MG63 (cell line): ENCODE measurements at regions not wholly inside any gene's neighbourhood (a gene's known extent, or its start where the extent isn't known, plus 50 kb on each side); places are given as distances from the start of the nearest gene placed in this dataset.

Experiments
- DNase-seq: peaks from one replicate; pipeline ENCODE4 v3.0.0-alpha.2; 2020
- H3K27me3 ChIP-seq: fragments of 250-450 bp; sonication (Bioruptor Pico); 2 replicates; pipeline ENCODE4 v1.5.1; 2020; ENCODE audit warnings: mild to moderate bottlenecking, moderate library complexity
- H3K36me3 ChIP-seq: fragments of 250-450 bp; sonication (Bioruptor Pico); 2 replicates; pipeline ENCODE4 v1.5.1; 2020; ENCODE audit warnings: mild to moderate bottlenecking, moderate library complexity
- H3K4me3 ChIP-seq: fragments of 250-450 bp; sonication (Bioruptor Pico); 2 replicates; pipeline ENCODE4 v1.5.1; 2020; ENCODE audit warnings: mild to moderate bottlenecking, moderate library complexity
- H3K9me3 ChIP-seq: fragments of 250-450 bp; sonication (Bioruptor Pico); 2 replicates; pipeline ENCODE4 v1.5.1; 2020; ENCODE audit warnings: mild to moderate bottlenecking, moderate library complexity

DNA sequence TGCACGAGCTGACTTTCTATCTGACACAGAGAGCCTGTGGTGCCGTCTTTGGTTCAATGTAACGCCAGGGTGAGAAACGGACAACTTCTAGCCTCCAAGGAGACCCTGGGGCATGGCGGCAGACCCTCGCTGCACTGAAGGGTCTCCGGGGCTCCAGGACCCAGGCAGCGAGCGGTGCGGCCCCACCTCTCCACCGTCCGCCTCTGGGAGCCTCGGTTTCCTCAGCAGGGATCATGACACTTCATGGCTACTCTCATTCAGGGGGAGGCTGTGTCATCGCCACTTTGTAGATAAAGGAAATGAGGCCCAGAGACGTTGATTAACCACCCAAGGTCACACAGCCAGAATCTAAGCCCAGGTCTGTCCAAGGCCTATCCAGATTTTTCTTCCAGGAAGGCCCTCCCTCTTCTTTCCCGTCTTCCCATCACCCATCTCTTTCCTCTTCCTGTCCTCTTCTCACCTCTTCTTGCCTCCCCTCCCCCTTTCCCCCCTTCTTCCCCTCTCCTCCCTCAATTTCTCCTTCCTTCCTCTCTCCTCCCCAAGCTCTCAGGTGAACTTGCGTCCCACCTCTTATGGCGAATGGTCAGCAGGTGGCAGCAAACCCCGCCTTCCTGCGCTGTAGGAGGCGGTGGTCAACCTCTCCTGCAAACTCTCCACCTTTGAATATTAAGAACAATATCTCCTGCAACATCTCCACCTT lies 69.3 kb upstream of the HMX1 start:
- Histone ChIP-seq H3K4me3 (no peak overlapping the region), H3K36me3 (no peaks in the 10 kb centered on the region), H3K27me3 (no peaks in the 10 kb centered on the region), H3K9me3 (no peaks in the 10 kb centered on the region)
- no peak for DNase-seq

DNA sequence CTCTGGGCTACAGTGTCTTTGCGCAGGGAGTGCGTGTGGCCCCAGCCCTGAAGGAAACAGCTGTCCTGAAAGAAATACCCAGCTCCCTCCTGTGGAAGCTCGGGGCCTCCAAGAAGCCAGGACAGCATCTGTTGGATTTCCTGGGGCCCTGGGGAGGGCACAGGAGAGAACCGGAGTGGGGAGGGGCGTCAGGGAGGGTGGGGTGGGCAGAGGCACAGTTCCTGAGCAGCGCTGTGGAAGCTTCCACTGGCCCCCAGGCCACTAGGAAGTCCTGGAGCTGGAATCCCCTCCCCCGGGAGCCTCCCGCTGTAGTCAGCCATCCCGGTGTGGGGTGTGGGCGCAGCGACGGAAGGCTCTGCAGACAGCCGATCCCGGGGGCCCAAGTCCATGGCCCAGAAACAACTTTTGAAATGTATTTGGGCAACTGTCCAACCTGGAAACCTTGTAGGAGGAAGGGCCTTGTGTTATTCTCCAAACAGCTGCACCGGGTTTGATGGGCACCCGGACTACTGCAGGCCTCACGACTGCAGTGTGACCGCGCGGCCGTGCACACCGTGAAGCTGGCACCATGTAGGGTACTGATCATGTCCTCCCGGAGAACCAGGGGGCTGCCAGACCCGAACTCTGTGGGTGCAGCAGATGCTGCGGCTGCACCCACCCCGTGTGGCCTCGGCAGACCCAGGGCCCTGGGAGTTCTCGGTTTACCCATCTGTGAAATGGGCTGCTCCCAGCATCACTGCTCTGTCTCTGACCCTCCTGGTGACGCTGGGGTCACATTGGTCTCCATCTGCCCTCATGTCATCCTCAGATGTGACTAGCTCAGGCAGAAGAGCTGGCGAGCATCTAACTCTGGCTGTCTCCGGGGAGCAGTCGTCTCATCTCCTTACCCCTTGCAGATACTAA lies 68.5 kb upstream of the HMX1 start:
- no peak overlapping the region for H3K4me3 ChIP-seq
- no peaks in the 10 kb centered on the region for H3K9me3 ChIP-seq
- DNase-seq: no peak
- no peaks in the 10 kb centered on the region for H3K27me3 ChIP-seq
- no peaks in the 10 kb centered on the region for H3K36me3 ChIP-seq

GRCh38 chr4:8939160-8939839 lies 67.7 kb upstream of the HMX1 start:
- no peaks in the 10 kb centered on the region for H3K9me3 ChIP-seq
- DNase-seq: no peak

GRCh38 chr4:8938623-8939022 lies 67.0 kb upstream of the HMX1 start:
- Histone ChIP-seq H3K27me3 (no peaks in the 10 kb centered on the region), H3K36me3 (no peaks in the 10 kb centered on the region), H3K4me3 (no peak overlapping the region), H3K9me3 (no peaks in the 10 kb centered on the region)
- DNase-seq: no peak

More at GRCh38 chr4:8939160-8939839, 67.7 kb upstream of the HMX1 start:
- Histone ChIP-seq H3K36me3 (no peaks in the 10 kb centered on the region), H3K4me3 (no peak overlapping the region), H3K27me3 (no peaks in the 10 kb centered on the region)

- no peak overlapping the region for H3K4me3 ChIP-seq
- no peak for DNase-seq
- no peaks in the 10 kb centered on the region for H3K9me3 ChIP-seq
- H3K36me3 ChIP-seq: no peaks in the 10 kb centered on the region
- H3K27me3 ChIP-seq: no peaks in the 10 kb centered on the region
These were observed 66.5 kb upstream of the HMX1 start for GRCh38 chr4:8938137-8938536.

DNA sequence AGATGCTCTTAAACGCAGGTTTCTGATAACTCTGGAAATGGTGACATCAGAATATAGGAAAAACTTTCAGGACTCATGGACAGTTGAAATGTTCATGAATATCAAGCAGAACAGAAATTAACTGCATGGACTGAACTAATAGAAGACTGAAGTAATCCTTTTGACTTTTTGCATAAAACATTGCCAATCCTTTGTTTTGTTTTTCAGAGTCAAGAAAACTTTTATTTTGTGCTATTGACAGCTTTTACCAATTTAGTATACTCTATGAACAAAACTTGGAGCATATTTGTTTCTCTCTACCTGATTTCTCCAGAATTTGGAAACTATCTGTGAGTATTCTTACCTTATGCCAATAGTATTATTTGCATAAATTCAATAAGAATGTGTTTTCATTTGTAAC lies 61.2 kb upstream of the HMX1 start:
- Histone ChIP-seq H3K36me3 (no peaks in the 10 kb centered on the region), H3K9me3 (no peaks in the 10 kb centered on the region), H3K27me3 (no peaks in the 10 kb centered on the region), H3K4me3 (no peak overlapping the region)
- DNase-seq: no peak

DNA sequence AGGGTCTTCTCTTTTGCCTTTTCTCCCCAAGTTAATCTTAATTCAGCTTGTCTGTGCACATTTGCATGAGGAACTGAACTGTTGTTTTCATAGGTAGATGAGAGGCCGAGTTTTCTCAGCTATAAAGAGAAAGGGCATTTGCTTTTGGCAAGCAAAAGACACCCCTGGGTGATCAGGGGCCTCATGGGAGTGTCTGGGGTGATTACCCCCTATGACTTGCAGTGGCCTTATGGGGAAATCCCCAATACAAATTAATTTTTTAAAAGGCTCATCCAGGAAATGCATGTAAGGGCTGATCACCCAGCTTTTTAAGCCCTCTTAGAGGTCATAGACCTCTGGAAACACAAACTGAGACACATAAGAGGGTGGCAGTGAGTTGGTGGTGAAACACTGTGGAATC lies 56.4 kb upstream of the HMX1 start:
- no peak overlapping the region for H3K4me3 ChIP-seq
- no peaks in the 10 kb centered on the region for H3K36me3 ChIP-seq
- no peak for DNase-seq
- no peaks in the 10 kb centered on the region for H3K9me3 ChIP-seq
- no peaks in the 10 kb centered on the region for H3K27me3 ChIP-seq

GRCh38 chr4:8922481-8922880 lies 50.8 kb upstream of the HMX1 start:
- Histone ChIP-seq H3K4me3 (no peak overlapping the region), H3K36me3 (no peaks in the 10 kb centered on the region), H3K27me3 (no peaks in the 10 kb centered on the region), H3K9me3 (no peaks in the 10 kb centered on the region)
- no peak for DNase-seq

GRCh38 chr4:8921465-8921864 lies 49.8 kb upstream of the HMX1 start:
- no peaks in the 10 kb centered on the region for H3K9me3 ChIP-seq
- no peak overlapping the region for H3K4me3 ChIP-seq
- no peaks in the 10 kb centered on the region for H3K27me3 ChIP-seq
- H3K36me3 ChIP-seq: no peaks in the 10 kb centered on the region
- no peak for DNase-seq
